GM19035 (cell line): ENCODE measurements at regions not wholly inside any gene's neighbourhood (a gene's known extent, or its start where the extent isn't known, plus 50 kb on each side); places are given as distances from the start of the nearest gene placed in this dataset.
"Not testable (repeated sequence)": the region's sequence is repeated elsewhere in the genome, so short reads cannot be mapped to it uniquely, and the experiment has no call there.

Source experiments
- ATAC-seq: cut with Tn5 transposase; IDR thresholded peaks from one replicate; pipeline ENCODE4 v1.9.1; 2021; ENCODE audit not compliant: unreplicated experiment

DNA sequence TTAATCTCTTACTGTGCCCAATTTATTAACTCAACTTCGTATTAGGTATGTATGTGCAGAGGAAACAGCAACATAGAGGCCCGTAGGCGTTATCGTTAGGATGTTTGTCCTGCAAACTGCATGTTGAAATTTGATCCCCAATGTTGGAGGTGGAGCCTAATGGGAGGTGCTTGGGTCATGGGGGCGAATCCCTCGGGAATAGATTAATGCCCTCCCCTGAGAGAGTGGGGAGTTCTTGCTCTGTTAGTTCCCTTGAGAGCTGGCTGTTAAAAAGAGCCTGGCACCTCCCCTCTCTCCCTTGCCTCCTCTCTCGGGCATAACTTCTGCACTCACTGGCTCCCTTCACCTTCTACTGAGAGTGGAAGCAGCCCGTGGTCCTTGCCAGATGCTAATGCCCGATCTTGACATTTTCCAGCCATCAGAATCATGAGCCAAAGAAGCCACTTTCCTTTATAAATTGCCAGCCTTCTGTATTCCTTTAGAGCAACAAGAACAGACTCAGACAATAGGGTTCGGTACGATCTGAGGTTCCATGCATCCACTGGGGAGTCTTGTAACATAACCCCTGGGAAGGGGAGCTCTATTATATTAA, 149.0 kb upstream of the RAB4A start:
- ATAC-seq = no peak

- no peak for ATAC-seq
These were observed 148.3 kb upstream of the RAB4A start for GRCh38 chr1:229122606-229123005.

GRCh38 chr1:229124116-229124515, 146.8 kb upstream of the RAB4A start:
- ATAC-seq = no peak

DNA sequence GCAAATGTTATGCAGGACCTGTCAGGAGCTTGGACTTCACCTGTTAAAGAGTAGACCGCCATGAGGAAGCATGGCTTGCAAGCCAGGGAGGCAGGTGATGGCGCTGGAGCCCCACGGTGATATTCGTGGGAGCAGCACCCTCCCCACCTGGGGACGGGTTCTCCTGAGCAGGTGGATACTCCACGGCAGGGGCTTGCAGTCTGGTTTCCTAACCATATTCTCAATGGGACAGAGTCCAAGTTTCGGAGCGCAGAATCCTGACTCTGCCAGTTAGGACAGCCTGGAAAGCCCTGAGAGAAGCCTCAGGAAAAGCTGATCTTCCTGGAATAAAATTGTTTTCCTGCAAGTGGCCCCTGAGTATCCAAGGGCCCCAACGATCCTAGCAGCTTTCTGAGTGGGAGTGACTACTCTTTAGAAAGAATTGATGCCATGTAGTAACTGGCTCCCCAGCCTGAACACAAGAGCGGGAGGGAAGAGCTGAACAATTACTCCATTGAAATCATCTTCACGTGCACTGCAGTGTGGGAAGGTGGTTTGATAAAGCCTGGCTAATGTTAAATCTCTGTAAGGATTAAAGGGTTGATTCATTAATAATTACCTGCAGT, 146.3 kb upstream of the RAB4A start:
- ATAC-seq = no peak

- ATAC-seq = no peak
These were observed 143.6 kb upstream of the RAB4A start for GRCh38 chr1:229127301-229127700.

GRCh38 chr1:229128066-229128608, 142.8 kb upstream of the RAB4A start:
- ATAC-seq = no peak

- no peak for ATAC-seq
These were observed 141.4 kb upstream of the RAB4A start for GRCh38 chr1:229129301-229130027.

DNA sequence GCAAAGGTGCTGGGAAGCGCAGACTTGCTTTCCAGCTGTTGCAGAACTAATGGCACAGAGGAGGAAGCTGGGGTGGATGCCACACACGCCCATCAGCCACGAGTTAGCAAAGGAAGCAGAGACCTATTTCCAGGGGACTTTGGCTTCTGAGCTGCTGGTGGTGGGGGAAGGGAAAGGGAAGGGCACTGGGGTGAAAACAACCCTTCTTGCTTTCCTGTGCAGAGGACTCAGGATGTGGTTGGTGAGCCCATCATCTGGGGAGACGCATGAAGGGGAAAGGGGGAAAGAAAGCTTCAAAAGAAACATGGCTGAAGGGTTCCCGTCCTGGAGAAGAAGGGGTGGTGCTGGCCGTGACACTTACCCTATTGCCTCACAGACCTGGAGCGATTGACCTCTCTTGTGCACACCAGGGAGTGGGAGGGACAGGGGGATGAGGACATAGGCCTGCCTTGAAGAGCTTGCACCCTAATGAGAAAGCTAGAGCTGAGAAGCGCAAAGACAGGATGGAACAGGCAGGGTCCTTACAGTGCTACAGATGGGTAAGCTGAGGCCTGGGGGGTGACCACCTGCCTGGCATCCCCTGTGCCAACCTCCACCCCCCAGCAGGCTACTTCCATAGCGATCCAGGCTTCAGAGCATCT, 140.8 kb upstream of the RAB4A start:
- no peak for ATAC-seq

GRCh38 chr1:229131243-229132105, 139.4 kb upstream of the RAB4A start:
- no peak for ATAC-seq

DNA sequence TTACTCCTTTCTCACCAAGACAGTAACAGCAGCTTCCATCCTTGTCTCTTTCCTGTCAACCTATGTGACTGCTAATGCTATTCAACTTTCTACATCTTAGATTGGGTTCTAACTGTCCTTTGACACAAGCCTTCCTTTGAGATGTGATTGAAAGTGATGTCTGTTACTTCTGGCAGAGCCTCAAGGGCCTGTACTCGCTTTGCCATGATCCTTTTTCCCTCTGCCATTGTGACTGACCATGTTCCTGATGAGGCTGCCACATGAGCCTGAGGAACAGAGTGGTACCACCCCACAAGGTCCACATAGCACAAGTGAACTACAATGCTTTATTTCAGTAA, 138.8 kb upstream of the RAB4A start:
- ATAC-seq = no peak

- no peak for ATAC-seq
These were observed 138.2 kb upstream of the RAB4A start for GRCh38 chr1:229132706-229133105.

- no peak for ATAC-seq
These were observed 137.8 kb upstream of the RAB4A start for GRCh38 chr1:229133151-229133550.

DNA sequence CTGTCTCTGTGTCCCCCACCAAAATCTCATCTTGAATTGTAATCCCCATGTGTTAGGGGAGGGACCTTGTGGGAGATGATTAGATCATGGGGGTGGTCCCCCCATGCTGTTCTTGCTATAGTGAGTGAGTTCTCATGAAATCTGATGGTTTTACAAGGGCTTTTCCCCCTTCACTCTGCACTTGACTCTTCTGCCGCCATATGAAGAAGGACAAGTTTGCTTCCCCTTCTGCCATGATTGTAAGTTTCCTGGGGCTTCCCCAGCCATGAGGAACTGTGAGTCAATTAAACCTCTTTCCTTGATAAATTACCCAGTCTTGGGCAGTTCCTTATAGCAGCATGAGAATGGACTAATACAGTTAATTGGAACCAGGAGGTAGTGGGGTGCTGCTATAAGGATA, 137.1 kb upstream of the RAB4A start:
- no peak for ATAC-seq

GRCh38 chr1:229134381-229135217, 136.3 kb upstream of the RAB4A start:
- ATAC-seq = not testable (repeated sequence)

GRCh38 chr1:229135773-229136172, 135.1 kb upstream of the RAB4A start:
- ATAC-seq = no peak

DNA sequence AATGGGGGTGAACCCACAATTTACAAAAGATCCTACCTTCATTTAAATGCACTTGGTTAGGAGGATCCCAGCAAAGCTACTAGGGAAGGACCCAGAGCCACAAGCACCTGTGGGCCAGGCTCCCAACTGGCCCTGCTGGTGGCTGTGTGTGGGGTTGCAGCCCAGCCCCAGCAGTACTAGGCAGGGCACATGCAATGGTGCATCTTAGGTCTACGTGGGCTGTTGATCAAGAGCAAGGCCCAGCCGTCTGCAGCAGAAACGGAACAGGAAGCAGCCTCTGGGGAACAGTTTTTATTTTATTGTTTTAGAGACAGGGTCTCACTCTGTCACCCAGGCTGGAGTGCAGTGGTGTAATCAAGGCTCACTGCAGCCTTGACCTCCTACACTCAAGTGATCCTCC, 134.1 kb upstream of the RAB4A start:
- ATAC-seq = no peak

- ATAC-seq = no peak
These were observed 133.6 kb upstream of the RAB4A start for GRCh38 chr1:229137271-229137670.

DNA sequence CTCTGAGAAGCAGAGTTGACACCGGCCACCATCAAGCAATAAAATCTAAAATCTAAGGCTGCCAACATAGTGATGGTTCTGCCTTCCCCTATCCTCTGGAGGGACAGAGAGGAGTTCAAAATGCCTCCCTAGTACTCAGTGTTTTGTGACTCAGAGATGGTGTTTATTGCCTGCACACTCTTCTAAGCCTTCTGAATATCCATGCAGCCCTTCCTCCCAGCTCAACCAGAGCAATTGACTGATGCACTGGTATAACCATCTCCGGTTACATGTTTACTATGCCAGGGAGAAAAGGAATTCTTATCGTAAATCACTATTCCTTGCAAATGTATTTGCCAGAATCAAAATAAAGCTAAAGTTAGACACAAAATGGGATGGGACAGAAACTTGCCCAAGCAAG, 132.9 kb upstream of the RAB4A start:
- ATAC-seq = no peak

DNA sequence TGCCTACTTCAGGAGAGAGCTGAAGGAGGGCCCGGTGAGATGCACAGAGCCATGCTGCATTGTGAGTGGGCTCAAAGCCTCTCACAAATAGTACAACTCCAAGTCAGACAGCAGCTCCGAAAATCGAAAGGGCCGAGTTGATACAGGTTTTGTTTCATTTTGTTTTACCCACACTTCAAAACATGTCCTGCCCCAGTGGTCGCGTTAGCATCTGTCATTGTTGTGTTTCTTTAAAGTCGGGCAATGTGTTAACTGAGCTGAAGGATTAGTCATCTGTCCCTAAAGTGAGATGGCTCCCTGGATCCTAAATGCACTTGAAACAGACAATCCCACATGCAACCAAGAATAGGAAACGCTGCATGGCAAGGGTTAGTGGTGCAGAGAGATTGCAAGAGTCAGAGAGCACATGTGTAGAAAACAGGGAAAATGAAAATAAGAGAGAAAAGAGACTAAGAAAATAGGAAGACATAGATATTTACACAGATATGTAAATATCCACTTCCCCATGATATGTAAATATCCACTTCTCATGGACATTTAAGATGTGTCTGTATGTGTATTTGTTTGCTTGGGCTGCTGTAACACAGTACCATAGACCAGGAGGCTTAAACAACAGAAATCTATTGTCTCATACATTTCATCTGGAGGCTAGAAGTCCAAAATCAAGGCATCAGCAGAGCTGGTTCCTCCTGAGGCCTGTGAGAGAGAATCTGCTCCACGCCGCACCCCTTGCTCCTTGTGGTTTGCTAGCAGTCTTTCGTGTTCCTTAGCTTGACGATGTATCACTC, 131.4 kb upstream of the RAB4A start:
- ATAC-seq = no peak

DNA sequence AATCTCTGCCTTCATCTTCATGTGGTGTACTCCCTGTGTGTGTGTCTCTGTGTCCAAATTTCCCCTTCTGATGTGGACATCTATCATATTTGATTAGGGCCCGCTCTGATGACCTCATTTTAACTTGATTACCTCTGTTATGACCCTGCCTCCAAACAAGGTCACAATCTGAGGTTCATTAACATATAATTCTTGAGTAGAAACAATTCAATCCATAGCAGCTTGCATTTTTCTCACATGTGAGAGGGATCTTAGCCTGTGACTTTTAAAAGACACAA, 130.9 kb upstream of the RAB4A start:
- no peak for ATAC-seq
